B cell (primary cell): ENCODE measurements at regions not wholly inside any gene's neighbourhood (a gene's known extent, or its start where the extent isn't known, plus 50 kb on each side); places are given as distances from the start of the nearest gene placed in this dataset.

Source experiments
- CTCF ChIP-seq: fragments of 200-600 bp; IDR thresholded peaks from one replicate; pipeline ENCODE4 v1.8.0; 2022; ENCODE audit warnings: antibody characterized with exemption, mild to moderate bottlenecking
- EZH2 ChIP-seq: IDR thresholded peaks from 2 replicates; pipeline ENCODE4 v1.6.1; 2012; ENCODE audit warnings: borderline replicate concordance, low read depth, mild to moderate bottlenecking, moderate library complexity, low read length; ENCODE audit not compliant: insufficient read depth, poor library complexity, severe bottlenecking

GRCh38 chr2:34480366-34480765, 881.3 kb upstream of the FAM98A start:
- TF ChIP-seq CTCF, result no peak
- TF ChIP-seq EZH2, result no peak
